ENCODE measurements at regions not wholly inside any gene's neighbourhood (a gene's known extent, or its start where the extent isn't known, plus 50 kb on each side); places are given as distances from the start of the nearest gene placed in this dataset.
"Not testable (repeated sequence)": the region's sequence is repeated elsewhere in the genome, so short reads cannot be mapped to it uniquely, and the experiment has no call there.

- H3K4me3 ChIP-seq, result no peak overlapping the region
- H3K27me3 ChIP-seq, result no peaks in the 10 kb centered on the region
- no peaks in the 10 kb centered on the region for H3K36me3 ChIP-seq (replicated peaks in 1 of 2)
- H3K4me1 ChIP-seq (replicated peaks in 1 of 2), result no peaks in the 10 kb centered on the region
- H3K27ac ChIP-seq, result no peak overlapping the region
- intact Hi-C loops (cut with DNase I), result no loop called here
- no peaks in the 10 kb centered on the region for H3K9me3 ChIP-seq (replicated peaks in 1 of 3)
- 33 to 83% (median 55%) methylated on average over 2 of the region's 2 CpGs for WGBS, 4 donors
- no peak for TF ChIP-seq CTCF (IDR thresholded peaks at IDR 0.05)
- no peak for TF ChIP-seq POLR2A (IDR thresholded peaks at IDR 0.05)
- no peak for DNase-seq
Observed at GRCh38 chr3:104214937-104215336, 1151.8 kb upstream of the ALCAM start.

- intact Hi-C loops (cut with DNase I); H3K36me3 ChIP-seq (replicated peaks in 1 of 2); H3K27me3 ChIP-seq; H3K9me3 ChIP-seq (replicated peaks in 1 of 3); DNase-seq; H3K4me3 ChIP-seq; H3K4me1 ChIP-seq (replicated peaks in 1 of 2); H3K27ac ChIP-seq: not testable (repeated sequence)
- 77 to 94% (median 79%) methylated on average over 2 of the region's 2 CpGs for WGBS, 4 donors
Observed at GRCh38 chr3:104219046-104219445, 1147.7 kb upstream of the ALCAM start.

GRCh38 chr3:104234442-104235194 lies 1132.1 kb upstream of the ALCAM start:
- Histone ChIP-seq H3K4me1 (replicated peaks in 1 of 2) (no peaks in the 10 kb centered on the region), H3K9me3 (replicated peaks in 1 of 3) (no peaks in the 10 kb centered on the region), H3K36me3 (replicated peaks in 1 of 2) (no peaks in the 10 kb centered on the region), H3K27me3 (no peaks in the 10 kb centered on the region), H3K27ac (no peak overlapping the region), H3K4me3 (no peak overlapping the region)
- intact Hi-C loops (cut with DNase I), result no loop called here
- 62 to 85% (median 80%) methylated on average over 1 of the region's 1 CpG for WGBS, 4 donors
- DNase-seq, result no peak
- TF ChIP-seq CTCF (IDR thresholded peaks at IDR 0.05) (no peak), POLR2A (IDR thresholded peaks at IDR 0.05) (no peak)

- intact Hi-C loops (cut with DNase I), result no loop called here
- H3K36me3 ChIP-seq (replicated peaks in 1 of 2), result no peaks in the 10 kb centered on the region
- H3K4me1 ChIP-seq (replicated peaks in 1 of 2), result no peaks in the 10 kb centered on the region
- H3K4me3 ChIP-seq, result no peak overlapping the region
- H3K27ac ChIP-seq, result no peak overlapping the region
- H3K9me3 ChIP-seq (replicated peaks in 1 of 3), result no peaks in the 10 kb centered on the region
- TF ChIP-seq CTCF (IDR thresholded peaks at IDR 0.05), result no peak
- no peak for TF ChIP-seq POLR2A (IDR thresholded peaks at IDR 0.05)
- 48 to 65% (median 56%) methylated on average over 4 of the region's 4 CpGs for WGBS, 4 donors
- H3K27me3 ChIP-seq, result no peaks in the 10 kb centered on the region
- DNase-seq, result no peak
Observed at GRCh38 chr3:104244680-104245220, 1122.0 kb upstream of the ALCAM start.

- Histone ChIP-seq H3K4me3 (no peak overlapping the region), H3K9me3 (replicated peaks in 1 of 3) (no peaks in the 10 kb centered on the region), H3K27me3 (no peaks in the 10 kb centered on the region), H3K27ac (no peak overlapping the region), H3K36me3 (replicated peaks in 1 of 2) (no peaks in the 10 kb centered on the region), H3K4me1 (replicated peaks in 1 of 2) (no peaks in the 10 kb centered on the region)
- WGBS, 4 donors, result 46 to 60% (median 52%) methylated on average over 3 of the region's 3 CpGs
- DNase-seq, result no peak
- intact Hi-C loops (cut with DNase I), result no loop called here
- TF ChIP-seq POLR2A (IDR thresholded peaks at IDR 0.05) (no peak), CTCF (IDR thresholded peaks at IDR 0.05) (no peak)
Observed at GRCh38 chr3:104245261-104245660, 1121.4 kb upstream of the ALCAM start.
